ENCODE measurements at regions not wholly inside any gene's neighbourhood (a gene's known extent, or its start where the extent isn't known, plus 50 kb on each side); places are given as distances from the start of the nearest gene placed in this dataset.
A peak's percentile ranks its signal among the peaks of the same experiment; 100 is the strongest.

- Histone ChIP-seq H3K36me3 (no peaks in the 10 kb centered on the region), H3K4me3 (ENCODE audit: low read depth, low read length) (no peak overlapping the region), H3K27ac (no peak overlapping the region), H3K9me3 (ENCODE audit: severe bottlenecking) (no peaks in the 10 kb centered on the region), H3K27me3 (ENCODE audit: insufficient read depth, low read depth, severe bottlenecking) (no peaks in the 10 kb centered on the region)
- no peak for DNase-seq
- TF ChIP-seq, protein P1, sequence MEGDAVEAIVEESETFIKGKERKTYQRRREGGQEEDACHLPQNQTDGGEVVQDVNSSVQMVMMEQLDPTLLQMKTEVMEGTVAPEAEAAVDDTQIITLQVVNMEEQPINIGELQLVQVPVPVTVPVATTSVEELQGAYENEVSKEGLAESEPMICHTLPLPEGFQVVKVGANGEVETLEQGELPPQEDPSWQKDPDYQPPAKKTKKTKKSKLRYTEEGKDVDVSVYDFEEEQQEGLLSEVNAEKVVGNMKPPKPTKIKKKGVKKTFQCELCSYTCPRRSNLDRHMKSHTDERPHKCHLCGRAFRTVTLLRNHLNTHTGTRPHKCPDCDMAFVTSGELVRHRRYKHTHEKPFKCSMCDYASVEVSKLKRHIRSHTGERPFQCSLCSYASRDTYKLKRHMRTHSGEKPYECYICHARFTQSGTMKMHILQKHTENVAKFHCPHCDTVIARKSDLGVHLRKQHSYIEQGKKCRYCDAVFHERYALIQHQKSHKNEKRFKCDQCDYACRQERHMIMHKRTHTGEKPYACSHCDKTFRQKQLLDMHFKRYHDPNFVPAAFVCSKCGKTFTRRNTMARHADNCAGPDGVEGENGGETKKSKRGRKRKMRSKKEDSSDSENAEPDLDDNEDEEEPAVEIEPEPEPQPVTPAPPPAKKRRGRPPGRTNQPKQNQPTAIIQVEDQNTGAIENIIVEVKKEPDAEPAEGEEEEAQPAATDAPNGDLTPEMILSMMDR (IDR thresholded peaks at IDR 0.05; ENCODE audit: low read depth, low read length) = no peak
These were observed 95.7 kb upstream of the MED13 start for GRCh38 chr17:62160816-62161215.

DNA sequence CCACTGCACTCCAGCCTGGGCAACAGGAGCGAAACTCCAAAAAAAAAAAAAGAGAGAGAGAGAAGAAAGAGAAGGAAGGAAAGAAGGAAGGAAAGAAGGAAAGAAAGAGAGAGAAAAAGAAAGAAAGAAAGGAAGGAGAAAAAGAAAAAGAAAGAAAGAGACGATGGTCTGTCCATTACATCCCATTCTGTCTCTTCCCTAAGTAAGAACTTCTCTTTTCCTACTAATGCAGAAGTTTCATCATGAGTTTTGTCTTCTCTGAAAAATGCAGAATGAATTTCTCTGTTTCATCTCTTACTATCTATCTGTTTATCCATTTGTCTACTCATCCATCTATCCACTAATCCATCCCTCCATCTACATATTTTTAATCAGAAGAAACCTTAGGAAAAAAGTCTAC is 94.9 kb upstream of the MED13 start:
- no peak overlapping the region for H3K27ac ChIP-seq
- no peaks in the 10 kb centered on the region for H3K36me3 ChIP-seq
- H3K4me3 ChIP-seq (ENCODE audit: low read depth, low read length) = no peak overlapping the region

DNA sequence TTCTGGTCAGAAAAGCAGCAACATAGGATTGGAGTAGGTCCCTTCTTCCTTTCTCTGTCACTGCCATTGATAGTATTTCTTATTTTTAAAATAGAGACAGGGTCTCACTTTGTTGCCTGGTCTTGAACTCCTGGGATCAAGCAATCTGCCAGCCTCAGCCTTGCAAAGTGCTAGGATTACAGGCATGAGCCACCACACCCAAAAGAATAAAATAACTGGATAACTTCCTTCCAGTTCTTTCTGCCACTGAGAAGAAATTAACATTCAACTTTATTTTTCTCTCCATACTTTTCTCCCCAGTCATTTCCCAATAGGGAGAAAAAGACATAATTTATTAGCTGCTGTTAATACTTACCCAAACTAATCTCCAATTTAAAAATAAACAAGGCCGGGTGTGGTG is 91.9 kb upstream of the MED13 start:
- TF ChIP-seq, protein P1 (IDR thresholded peaks at IDR 0.05; ENCODE audit: low read depth, low read length) = no peak
- H3K9me3 ChIP-seq (ENCODE audit: severe bottlenecking) = no peaks in the 10 kb centered on the region
- no peak overlapping the region for H3K4me3 ChIP-seq (ENCODE audit: low read depth, low read length)
- no peaks in the 10 kb centered on the region for H3K27me3 ChIP-seq (ENCODE audit: insufficient read depth, low read depth, severe bottlenecking)
- H3K36me3 ChIP-seq = no peaks in the 10 kb centered on the region
- H3K27ac ChIP-seq = no peak overlapping the region
- no peak for DNase-seq

More for the DNA sequence above, 94.9 kb upstream of the MED13 start:
- no peak for DNase-seq
- no peaks in the 10 kb centered on the region for H3K9me3 ChIP-seq (ENCODE audit: severe bottlenecking)
- H3K27me3 ChIP-seq (ENCODE audit: insufficient read depth, low read depth, severe bottlenecking) = no peaks in the 10 kb centered on the region
- TF ChIP-seq, protein P1 (IDR thresholded peaks at IDR 0.05; ENCODE audit: low read depth, low read length) = no peak

GRCh38 chr17:62154909-62155308 is 89.8 kb upstream of the MED13 start:
- H3K9me3 ChIP-seq (ENCODE audit: severe bottlenecking) = no peaks in the 10 kb centered on the region
- TF ChIP-seq, protein P1 (IDR thresholded peaks at IDR 0.05; ENCODE audit: low read depth, low read length) = no peak
- DNase-seq = peak; percentile 29
- H3K4me3 ChIP-seq (ENCODE audit: low read depth, low read length) = no peak overlapping the region
- no peak overlapping the region for H3K27ac ChIP-seq
- no peaks in the 10 kb centered on the region for H3K27me3 ChIP-seq (ENCODE audit: insufficient read depth, low read depth, severe bottlenecking)
- H3K36me3 ChIP-seq = no peaks in the 10 kb centered on the region

- DNase-seq = no peak
- Histone ChIP-seq H3K27me3 (ENCODE audit: insufficient read depth, low read depth, severe bottlenecking) (no peaks in the 10 kb centered on the region), H3K4me3 (ENCODE audit: low read depth, low read length) (no peak overlapping the region), H3K36me3 (no peaks in the 10 kb centered on the region), H3K27ac (no peak overlapping the region), H3K9me3 (ENCODE audit: severe bottlenecking) (no peaks in the 10 kb centered on the region)
- TF ChIP-seq, protein P1 (IDR thresholded peaks at IDR 0.05; ENCODE audit: low read depth, low read length) = no peak
These were observed 85.4 kb upstream of the MED13 start for GRCh38 chr17:62150471-62150870.

DNA sequence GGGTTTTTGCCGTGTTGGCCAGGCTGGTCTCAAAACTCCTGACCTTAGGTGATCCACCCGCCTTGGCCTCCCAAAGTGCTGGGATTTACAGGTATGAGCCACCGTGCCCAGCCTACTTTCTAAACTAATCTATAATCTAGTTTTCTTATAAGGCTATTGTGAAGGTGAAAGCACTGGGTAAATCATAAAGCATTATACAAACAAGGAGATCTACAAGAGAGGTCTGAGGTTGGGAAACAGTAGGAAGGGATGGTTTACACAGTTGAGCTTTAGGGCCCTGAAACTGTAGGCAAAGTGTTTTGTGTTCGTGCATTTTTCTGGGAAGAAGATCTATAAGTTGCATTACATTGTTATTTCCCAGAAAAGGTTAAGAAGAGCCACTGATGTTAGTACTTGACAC is 84.9 kb upstream of the MED13 start:
- Histone ChIP-seq H3K27ac (no peak overlapping the region), H3K4me3 (ENCODE audit: low read depth, low read length) (no peak overlapping the region), H3K36me3 (no peaks in the 10 kb centered on the region), H3K27me3 (ENCODE audit: insufficient read depth, low read depth, severe bottlenecking) (no peaks in the 10 kb centered on the region), H3K9me3 (ENCODE audit: severe bottlenecking) (no peaks in the 10 kb centered on the region)
- TF ChIP-seq, protein P1 (IDR thresholded peaks at IDR 0.05; ENCODE audit: low read depth, low read length) = no peak
- no peak for DNase-seq

Measured in WERI-Rb-1 (cell line).